RWPE1 (cell line): ENCODE measurements at regions not wholly inside any gene's neighbourhood (a gene's known extent, or its start where the extent isn't known, plus 50 kb on each side); places are given as distances from the start of the nearest gene placed in this dataset.

Experiments
- CTCF ChIA-PET: fragments of 350-600 bp; sonication (Branson Sonifier 250); formaldehyde crosslinking; extraction: SDS; loops from one replicate; lab custom pipeline; 2021; lab: Yijun Ruan, JAX
- POLR2A ChIA-PET: fragments of 400-600 bp; formaldehyde crosslinking; extraction: SDS; loops from one replicate; lab custom pipeline; 2020; ENCODE audit warnings: antibody characterized with exemption; ENCODE audit not compliant: low non-redundant PET; lab: Yijun Ruan, JAX
- DNase-seq: peaks from one replicate; pipeline ENCODE4 v3.0.0; 2012; ENCODE audit warnings: low spot score
- H3K27ac ChIP-seq: fragments of 450-650 bp; 2 replicates; pipeline ENCODE4 v1.5.1; 2017
- CTCF ChIP-seq: fragments of 450-650 bp; conservative IDR thresholded peaks from 2 replicates; pipeline ENCODE4 v1.5.1; 2017; ENCODE audit warnings: low read depth, mild to moderate bottlenecking

- ChIA-PET POLR2A (no interaction called here), CTCF (interaction anchor here (0.6 to 0.7 kb wide), 2 partner anchors 79 to 643 kb away, joined by 3 to 5 read pairs; no protein-coding TSS in a partner anchor)
- H3K27ac ChIP-seq, result no peak overlapping the region
- DNase-seq, result no peak
- TF ChIP-seq CTCF, result no peak
Measured at GRCh38 chr3:175890066-175890465, 1030.9 kb downstream of the NAALADL2 start.

- CTCF ChIA-PET, result no interaction called here
- H3K27ac ChIP-seq, result no peak overlapping the region
- TF ChIP-seq CTCF, result no peak
- no peak for DNase-seq
- POLR2A ChIA-PET, result no interaction called here
Measured at GRCh38 chr3:175885231-175885766, 1026.2 kb downstream of the NAALADL2 start.

GRCh38 chr3:175879417-175879816 is 1020.3 kb downstream of the NAALADL2 start:
- DNase-seq, result no peak
- ChIA-PET POLR2A (no interaction called here), CTCF (no interaction called here)
- no peak overlapping the region for H3K27ac ChIP-seq
- TF ChIP-seq CTCF, result no peak

- no peak overlapping the region for H3K27ac ChIP-seq
- no peak for TF ChIP-seq CTCF
- ChIA-PET CTCF (no interaction called here), POLR2A (no interaction called here)
- no peak for DNase-seq
Measured at GRCh38 chr3:175869404-175869803, 1010.3 kb downstream of the NAALADL2 start.

- no peak overlapping the region for H3K27ac ChIP-seq
- DNase-seq, result no peak
- ChIA-PET CTCF (no interaction called here), POLR2A (no interaction called here)
- no peak for TF ChIP-seq CTCF
Measured at GRCh38 chr3:175868626-175869025, 1009.5 kb downstream of the NAALADL2 start.

- DNase-seq, result no peak
- POLR2A ChIA-PET, result no interaction called here
- no peak overlapping the region for H3K27ac ChIP-seq
- no peak for TF ChIP-seq CTCF
- CTCF ChIA-PET, result no interaction called here
Measured at GRCh38 chr3:175865724-175866123, 1006.6 kb downstream of the NAALADL2 start.
